GM20431 (cell line): ENCODE measurements at regions not wholly inside any gene's neighbourhood (a gene's known extent, or its start where the extent isn't known, plus 50 kb on each side); places are given as distances from the start of the nearest gene placed in this dataset.

ENCODE experiments used
- in situ Hi-C: fragments of 300-500 bp; cut with MseI, MboI; formaldehyde crosslinking; loops from one replicate; pipeline ENCODE4 v1.15.0; 2020; ENCODE audit warnings: low sequenced_read_pairs; ENCODE audit not compliant: unreplicated experiment

DNA sequence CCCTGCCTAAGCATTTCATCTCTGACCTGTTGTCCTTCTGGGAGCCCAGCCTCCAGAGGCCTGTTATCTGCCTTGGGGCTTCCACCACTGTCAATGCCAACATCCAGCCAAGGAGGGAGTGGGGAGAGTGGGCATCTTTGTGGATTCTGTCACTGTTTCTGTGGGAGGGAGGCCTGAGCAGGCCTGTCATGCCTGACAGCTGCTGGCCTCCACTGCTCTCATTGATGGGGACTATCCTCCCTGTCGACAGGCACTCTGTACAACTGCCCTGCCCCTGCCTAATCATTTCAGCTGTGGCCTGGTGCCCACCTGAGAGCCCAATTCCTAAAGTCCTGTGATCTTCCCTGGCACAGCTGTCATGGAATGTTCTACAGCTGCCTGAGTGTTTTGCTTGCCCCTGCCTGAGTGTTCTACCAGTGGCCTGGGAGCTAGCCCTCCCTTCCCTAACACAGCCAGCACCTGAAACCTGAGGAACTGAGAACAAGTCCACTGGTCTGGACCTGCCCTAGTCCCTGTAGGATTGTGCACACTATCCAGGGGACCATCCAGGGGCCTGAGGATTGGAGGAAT lies 145.3 kb downstream of the FAM83B start:
- in situ Hi-C loops: no loop called here

DNA sequence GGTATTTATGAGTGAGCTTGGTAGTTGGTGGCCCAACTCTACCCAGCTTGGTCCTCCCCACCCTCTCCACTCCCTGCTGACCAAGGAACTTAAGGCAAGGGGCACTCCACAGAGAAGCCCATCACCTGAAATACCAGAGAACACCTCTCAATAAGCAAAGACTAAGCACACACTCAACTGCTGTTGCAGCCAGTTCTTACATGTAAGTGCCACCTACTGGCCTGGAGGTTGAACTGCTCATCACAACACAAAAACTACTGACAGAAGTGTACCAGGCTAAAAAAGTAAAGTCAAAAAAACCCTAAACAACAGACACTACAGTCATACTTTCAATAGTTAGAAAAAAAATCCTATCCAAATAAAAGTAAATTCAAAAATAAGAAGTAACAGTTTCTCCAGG lies 146.2 kb downstream of the FAM83B start:
- in situ Hi-C loops: no loop called here

DNA sequence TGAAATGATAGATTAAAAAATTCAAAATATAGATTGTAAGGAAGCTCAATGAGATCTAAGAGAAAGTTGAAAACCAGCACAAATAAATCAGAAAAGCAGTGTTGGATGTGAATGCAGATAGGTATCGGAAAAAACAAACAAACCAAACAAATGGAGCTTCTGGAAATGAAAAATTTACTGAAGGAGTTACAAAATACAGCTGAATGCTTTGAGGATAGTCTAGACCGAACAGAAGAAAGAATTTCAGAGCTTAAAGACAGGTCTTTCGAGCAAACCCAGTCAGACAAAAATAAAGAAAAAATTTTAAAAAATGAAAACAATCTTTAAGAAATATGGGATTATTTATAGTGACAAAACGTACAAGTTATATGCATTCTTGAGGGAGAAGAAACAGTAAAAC lies 146.7 kb downstream of the FAM83B start:
- in situ Hi-C loops: no loop called here

DNA sequence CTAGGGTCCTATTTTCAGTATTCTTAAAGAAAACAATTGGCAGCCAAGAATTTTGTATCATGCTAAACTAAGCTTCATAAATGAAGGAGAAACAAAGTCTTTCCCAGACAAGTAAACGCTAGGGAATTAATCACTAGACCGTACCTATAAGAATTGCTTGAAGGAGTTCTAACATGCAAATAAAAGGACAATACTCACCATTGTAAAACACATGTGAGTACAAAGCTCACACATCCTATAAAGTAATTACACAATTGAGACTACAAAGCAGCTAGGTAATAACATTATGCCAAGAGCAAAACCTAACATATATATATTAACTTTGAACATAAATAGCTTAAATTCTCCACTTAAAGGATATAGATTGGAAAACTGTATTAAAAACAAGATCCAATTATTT lies 147.4 kb downstream of the FAM83B start:
- in situ Hi-C loops: no loop called here

DNA sequence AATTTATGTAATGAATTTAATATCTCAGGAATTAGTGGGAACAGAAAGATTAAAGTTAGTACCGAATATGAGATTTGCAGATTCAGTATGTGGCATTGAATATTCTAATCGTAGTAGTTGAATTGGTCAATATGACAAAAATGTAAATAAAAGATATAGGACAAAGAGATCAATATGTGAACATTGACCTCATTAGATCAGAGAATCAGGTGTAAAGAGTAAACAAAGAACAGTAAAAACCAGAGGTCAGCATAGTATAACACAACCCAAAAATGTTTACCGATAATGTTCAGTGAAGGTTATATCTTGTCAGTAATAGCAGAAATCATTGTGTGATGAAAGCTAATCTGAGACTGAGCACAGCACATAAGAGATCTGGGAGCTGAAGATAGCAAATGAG lies 152.0 kb downstream of the FAM83B start:
- in situ Hi-C loops: no loop called here

DNA sequence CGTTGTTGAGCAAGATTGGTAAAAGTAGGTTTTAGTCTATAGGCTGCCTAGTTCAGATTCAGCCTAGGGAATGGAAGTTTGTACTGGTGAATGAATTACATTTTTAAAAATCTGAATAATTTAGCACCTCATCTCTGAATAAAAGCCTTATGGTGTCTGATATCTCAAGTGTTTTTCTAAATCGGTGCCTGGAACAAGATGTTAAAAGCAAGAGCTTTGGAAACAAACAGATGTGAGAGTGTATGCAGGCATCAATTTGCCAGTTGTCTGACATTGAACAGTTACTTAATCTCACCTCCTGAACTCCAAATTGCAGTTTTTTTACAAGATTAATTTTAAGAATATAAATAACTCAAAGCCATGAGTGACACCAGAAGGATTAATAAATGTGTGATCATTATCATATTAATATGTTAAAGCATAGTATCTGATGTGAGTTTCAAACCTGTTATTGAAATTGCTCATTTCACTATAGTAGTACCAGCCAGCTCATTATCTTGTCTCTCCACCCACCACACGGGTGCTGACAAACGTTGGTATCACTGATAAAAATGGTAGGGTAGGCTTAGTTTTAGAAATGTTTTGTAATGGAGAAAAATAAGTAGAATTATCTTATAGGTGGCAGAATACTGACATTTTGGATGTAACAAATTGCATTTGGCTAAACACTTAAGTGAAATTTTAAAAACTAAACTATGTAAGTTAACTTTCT lies 157.3 kb downstream of the FAM83B start:
- in situ Hi-C loops: no loop called here

DNA sequence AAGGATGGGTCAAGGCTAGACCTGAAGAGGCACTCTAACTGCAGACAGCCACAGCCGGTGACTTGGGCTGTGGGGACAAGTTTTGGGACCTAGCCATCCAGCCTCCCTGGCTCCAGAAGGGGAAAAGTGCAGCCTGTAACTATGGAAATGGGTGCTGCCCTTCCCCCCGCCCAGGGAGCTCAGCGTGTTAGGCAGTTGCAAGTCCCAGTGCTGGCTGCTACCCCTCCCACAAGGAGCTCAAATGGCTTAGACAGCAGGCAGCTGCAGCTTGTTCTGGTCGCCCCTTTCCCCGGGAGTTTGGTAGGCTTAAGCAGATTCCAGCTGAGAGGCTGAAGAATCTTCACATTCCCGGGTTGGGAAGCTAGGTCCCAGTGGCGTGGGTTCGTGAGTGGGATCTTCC lies 162.6 kb downstream of the FAM83B start:
- in situ Hi-C loops: no loop called here

DNA sequence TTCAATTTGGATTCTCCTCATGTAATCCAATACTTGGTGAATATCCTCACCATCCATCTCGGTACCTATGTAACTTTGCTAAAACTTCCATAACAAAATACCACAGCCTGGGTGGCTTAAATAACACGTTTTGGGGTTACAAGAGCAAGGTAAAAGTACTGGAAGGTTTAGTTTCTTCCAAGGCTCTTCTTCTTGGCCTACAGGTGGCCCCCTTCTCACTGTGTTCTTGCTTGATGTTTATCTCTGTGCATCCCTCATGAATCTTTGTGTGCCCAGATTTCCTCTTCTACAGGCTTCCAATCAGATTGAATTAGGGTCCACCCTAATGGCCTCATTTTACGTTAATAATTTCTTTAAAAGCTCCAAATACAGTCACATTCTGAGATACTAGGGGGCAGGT lies 163.3 kb upstream of the HCRTR2 start:
- in situ Hi-C loops: no loop called here

DNA sequence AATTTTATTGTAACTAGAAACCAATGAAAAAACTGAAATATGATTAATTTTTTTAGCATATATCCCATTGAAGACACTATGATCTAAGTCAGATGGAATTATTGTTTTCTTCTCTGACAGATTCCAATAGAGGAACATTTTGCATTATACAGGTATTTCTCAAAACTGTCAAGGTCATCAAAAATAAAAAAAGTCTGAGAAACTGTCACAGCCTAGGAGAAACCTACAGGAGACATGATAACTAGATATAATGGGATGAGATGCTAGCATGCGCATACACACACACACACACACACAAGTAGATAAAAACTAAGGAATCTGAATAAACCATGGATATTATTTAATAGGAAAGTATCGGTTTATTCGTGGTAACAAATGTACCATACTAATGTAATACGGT lies 161.9 kb upstream of the HCRTR2 start:
- in situ Hi-C loops: no loop called here

DNA sequence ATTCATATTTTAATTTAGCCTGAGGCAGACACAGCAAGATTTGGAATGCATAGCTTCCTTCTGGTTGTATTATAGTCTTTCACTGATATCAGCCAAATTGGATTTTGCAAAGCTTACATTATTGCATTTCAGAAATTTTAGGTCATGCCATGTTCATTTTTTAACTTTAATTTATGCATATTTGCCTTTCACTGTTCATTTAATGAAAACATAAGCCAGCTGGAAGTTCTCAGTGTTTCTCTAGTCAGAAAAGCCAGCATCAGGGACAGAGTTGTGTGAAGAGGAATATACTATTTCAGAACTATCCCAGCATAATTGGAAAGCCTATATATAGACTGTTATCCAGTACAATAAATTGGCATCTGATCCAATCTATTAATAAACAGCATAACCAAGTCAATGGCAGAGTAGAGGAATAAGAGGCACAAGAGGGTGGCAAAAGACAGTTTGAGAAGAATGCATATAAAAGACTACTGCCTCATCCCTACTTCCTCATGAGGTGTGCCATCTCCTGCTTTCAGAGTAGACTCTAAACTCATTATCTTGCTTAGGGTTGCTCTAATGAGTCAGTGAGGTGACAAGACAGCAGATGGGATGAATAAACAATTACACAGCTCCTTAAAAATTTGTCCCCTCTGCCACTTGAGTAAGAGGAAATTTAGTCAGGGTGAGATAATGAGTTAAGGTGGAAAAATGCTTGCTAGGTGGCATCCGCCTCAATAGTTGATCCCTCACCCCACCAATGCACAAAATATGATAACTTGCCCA lies 159.8 kb upstream of the HCRTR2 start:
- in situ Hi-C loops: no loop called here

DNA sequence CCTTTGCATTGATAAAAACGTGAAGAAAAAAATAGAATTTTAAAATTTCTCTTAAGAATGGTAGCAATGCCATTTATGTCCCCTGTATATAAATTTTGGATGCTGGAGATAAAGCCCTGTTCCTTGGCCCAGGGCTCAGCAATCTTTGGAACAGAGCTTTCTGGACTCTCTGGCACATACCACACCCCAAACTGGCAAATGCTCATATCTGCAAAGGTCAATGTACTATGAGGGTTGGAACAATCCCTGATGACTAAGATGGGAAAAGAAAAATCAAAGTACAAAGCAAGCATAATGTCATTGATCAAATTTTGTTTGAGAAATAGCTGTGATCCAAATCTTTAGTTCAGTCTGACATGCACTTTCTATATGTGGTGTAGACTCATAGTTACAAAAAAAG lies 158.1 kb upstream of the HCRTR2 start:
- in situ Hi-C loops: no loop called here

DNA sequence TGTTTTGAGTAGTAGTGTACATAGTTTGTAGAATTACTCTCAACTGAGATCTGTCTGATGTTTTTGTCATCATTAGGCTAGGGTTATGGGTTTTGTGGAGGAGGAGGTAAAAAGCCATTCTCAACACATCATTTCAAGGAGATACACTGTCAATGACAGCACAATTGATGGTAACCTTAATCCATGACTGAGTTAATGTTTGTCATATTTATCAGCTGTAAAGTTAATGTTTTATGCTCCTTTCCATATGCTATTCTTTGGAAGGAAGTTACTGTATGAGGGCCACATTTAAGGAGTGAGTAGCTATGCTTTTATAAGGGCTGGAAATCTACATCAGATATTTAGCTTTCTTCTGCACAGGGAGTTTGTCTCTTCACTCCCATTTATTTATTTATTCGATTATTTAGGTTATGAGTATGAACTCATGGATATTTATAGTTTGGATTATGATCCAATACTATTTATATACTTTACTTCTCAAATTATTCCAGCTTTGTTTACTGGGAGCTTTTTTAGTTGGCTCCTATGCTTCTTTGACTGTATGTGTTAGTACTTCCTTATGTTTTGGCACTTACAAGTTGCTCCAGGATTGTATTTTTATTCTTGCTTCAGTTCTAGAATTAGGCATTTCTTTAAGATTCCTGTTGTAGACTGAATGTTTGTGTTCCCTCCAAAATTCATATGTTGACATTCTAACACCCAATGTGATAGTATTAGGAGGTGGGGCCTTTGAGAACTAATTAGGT lies 156.6 kb upstream of the HCRTR2 start:
- in situ Hi-C loops: no loop called here

DNA sequence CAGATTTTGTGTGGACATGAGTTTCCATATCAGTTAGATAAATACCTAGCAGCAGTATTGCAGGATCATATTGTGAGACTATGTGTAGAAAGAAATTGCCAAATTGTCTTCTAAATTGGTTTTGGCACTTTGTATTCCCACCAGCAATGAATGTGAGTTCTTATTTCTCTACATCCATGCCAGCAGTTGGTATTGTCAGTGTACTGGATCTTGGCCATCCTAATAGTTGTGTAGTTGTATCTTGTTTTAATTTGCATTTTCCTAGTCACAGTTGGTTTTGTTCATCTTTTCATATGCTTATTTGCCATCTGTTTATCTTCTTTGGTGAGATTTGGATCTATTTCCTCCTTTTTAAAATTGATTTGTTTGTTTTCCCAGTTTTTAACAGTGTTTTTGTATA lies 154.7 kb upstream of the HCRTR2 start:
- in situ Hi-C loops: no loop called here

DNA sequence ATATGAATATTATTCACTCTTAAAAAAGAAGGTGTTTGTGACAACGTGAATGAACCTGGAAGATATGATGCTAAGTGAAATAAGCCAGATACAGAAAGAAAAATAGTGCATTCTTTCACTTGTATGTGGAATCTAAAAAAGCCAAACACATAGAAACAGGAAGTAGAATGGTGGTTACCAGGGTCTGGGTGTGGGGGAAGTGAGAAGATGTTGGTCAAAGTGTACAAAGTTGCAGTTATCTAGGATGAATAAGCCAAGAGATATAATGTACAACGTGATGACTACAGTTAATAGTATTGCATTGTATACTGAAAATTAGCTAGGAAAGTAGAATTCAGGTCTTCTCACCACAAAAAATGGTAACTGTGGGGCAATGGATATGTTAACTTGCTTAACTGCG lies 151.1 kb upstream of the HCRTR2 start:
- in situ Hi-C loops: no loop called here

DNA sequence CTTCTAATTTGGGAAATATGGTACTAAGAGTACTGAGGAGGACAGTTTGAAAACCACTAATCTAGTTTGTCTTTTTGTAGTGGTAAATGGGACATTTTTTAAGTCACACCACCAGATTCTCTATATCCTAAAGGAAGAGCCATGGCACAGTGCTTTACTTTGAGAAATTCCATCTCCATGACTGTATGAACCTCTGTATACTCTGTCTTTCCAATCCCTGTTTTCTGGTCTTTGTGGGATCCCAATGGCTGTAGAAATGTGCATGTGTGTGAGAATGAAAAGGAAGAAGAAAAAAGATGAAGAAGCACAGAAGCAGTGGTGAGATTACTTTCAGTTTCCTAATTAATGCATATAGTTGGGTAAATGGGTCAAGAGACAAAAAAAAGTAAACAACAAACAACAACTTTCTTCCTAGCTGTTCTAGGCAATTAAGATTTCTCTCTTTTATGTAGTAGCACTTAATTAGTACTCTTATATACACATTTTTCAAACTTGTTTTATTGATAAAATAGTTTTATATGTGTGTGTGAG lies 141.2 kb upstream of the HCRTR2 start:
- in situ Hi-C loops: no loop called here

DNA sequence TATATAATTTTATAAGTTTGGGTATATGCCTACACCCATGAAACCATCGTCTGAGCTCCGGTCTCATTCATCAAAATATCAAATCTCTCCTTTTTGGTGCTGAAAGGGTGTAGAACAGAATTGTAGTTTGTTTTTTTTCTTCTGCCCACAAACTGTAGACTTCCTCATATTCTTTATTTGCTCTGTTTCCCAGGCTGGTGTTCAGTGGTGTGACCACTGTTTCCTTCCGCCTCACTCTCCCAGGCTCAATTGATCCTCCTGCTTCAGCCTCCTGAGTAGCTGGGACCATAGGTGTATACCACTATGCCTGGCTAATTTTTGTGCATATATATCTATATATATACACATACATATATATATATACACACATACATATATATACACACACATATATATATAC lies 139.6 kb upstream of the HCRTR2 start:
- in situ Hi-C loops: no loop called here

DNA sequence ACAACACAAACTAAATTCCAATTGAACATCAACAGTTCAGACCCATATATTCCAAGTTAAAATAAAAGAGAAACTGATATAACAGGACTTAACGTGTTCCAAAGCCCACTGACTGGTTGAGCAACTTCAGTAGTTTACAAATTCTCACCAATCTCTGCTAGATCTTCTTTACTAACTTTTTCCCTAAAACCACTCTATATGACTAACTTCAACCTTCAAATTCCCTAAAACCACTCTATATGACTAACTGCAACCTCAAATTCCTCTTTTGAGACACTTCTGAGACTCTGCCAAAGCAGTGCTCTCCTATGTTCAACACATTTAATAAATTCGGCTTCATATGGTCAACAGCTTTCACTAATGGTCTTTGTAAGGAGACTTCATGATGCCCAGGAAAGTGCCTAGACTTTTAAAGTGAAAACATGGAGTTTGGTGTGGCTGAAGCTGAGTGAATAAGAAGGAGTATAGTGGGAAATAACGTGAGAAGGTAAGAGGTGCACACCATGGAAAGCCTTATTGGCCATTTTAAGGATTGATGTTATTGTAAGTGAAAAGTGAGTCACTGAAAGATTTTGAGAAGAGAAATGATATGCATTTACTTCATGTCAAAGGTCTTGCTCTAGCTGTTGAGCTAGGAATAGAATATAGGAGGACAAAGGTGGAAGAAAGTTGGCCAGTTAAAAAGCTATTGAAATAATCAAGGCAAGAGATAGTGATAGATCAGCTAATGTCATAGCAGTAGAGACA lies 134.0 kb upstream of the HCRTR2 start:
- in situ Hi-C loops: no loop called here

DNA sequence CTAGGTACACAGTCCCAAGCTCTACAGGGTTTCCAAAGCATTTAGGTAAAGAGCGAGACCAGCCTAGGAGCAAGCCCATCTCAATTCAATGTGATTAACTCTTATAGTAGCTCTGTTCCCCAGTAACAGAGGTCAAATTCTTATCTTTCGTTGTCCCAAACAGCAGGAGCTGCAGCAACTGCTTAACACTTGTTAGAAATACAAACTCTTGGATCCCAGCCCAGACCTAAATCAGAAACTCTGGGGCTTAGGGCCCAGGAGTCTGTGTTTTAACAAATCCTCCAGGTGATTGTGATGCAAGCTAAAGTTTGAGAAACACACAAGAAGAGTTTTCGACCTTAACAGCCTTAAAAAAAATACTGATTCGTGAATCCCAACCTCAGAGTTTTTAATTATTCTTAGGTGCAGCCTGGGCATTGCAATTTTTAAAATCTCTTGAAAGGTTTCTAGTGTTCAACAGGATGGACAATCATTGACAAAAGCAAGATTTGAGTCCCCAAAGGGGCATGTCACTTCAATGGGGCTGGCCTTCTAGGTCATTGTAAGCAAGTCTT lies 127.4 kb upstream of the HCRTR2 start:
- in situ Hi-C loops: no loop called here

DNA sequence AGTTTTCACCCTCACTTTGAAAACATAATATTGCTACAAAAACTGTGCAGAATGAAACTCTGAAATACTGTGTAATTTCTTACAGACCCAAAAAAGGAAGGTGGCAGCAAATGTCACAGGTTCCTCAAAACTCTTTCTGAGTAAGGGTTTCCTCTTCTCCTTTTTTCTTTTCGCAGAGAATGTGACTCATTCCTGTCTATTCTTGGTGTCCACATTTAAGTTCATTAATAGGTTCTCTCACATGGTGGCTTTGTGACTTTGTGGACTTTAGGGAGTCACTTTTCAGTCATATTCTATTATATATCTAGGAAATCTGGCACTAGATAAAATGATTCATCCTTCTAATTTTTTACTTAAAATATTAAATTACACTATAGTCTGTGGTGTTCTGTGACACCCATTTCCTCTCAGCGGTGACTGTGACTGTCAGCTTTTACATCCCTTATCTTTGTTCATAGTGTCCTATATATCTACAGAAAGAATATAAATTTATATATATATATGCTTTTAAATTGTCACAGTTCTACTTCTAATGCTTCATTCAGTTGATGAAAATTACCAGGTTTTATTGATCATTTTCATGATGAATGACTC lies 126.8 kb upstream of the HCRTR2 start:
- in situ Hi-C loops: no loop called here
